Renal cortex interstitium (tissue), 11 donors: ENCODE measurements at regions not wholly inside any gene's neighbourhood (a gene's known extent, or its start where the extent isn't known, plus 50 kb on each side); places are given as distances from the start of the nearest gene placed in this dataset.

Experiments used
- DNase-seq, 11 donors: peaks; one replicate each; pipeline ENCODE4 v3.0.0-alpha.2; 2013; ENCODE audit warnings: low read depth in 9 of 11, low spot score in 4 of 11; ENCODE audit errors: extremely low read depth in 1 of 11

DNA sequence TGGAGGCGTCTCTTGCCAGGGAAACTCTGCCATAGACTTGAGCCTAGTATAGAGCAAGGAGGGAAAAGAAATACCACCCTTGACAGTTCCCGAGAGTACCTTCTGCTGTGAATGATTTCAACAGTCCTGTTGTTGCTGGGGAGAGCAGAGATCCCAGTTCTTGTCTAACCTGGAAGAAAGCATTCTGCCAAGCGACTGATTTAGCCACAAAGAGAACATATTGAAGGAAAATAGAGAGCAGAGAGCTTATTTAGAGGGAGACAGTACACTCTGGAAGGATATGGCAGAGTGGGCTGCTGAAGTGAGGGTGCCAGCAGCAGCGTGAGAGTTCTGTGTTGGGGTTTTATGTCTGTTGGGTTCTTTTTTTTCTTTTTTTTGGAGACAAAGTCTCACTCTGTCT is 966.9 kb upstream of the TMEM132C start:
- DNase-seq, result no peak

- no peak for DNase-seq
These were observed 966.2 kb upstream of the TMEM132C start for GRCh38 chr12:127300753-127301152.

DNA sequence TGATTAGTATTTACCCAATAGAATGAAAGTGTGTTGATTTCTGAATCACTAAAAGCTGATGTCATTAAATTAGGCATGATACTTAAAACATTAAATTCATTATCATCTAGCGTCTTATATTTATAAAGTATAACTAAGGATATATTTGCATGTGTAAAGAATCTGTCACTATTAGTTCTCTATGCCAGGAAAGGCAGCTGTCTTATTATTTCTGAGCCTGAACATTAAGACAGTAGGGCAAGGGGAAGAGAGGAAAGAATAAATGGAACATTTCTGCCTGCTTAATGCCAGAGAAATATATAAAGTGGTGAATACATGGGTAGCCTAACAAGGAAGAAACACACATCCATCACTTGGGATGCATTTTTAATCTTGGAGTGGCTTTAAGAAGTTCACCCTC is 965.1 kb upstream of the TMEM132C start:
- no peak for DNase-seq

- no peak for DNase-seq
These were observed 961.9 kb upstream of the TMEM132C start for GRCh38 chr12:127304751-127305725.

DNA sequence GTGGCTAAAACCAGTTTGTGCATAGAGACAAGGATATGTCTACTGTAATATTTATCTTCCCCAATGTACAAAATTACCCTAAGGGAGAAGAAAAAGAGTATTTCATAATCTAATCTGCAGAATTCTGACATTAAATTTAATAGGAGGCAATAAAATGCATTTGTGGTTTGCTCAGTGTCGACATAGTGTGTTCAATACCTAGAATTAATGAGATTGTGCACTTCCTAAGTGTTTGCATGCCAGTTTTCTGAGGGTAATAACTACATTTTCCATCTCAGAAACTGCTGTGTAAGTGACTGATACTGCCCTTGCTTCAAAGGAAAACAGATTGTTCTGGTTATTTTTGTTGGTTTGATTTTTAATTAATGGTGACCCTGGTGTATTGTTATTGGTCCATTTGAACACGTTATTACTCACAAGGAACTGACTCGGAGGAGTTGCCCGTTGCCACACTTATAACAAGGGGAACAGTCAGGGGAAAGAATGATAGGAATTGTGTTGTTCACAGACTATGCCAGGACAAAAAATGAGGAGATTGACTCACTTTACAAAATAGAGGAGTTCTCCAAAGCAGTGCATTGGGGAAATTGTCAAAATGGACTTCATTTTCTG is 960.3 kb upstream of the TMEM132C start:
- no peak for DNase-seq

DNA sequence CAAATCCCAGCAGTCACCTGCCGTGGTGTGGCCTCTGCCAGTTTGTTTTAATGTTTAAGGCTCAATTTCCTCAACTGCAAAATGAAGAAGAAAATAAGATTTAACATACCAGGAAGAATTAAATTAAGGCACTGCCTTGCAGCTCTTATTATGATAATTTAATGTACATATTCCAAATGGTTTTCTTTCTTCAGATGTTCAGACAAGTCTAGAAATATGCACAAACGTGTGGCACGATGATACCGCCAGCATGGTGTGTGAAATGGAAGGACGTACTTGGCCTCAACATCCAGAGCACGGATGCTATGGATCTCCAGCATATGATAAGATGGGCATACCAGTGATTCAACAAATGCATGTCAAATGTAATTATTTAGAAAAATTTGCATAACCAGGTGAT is 959.4 kb upstream of the TMEM132C start:
- no peak for DNase-seq

DNA sequence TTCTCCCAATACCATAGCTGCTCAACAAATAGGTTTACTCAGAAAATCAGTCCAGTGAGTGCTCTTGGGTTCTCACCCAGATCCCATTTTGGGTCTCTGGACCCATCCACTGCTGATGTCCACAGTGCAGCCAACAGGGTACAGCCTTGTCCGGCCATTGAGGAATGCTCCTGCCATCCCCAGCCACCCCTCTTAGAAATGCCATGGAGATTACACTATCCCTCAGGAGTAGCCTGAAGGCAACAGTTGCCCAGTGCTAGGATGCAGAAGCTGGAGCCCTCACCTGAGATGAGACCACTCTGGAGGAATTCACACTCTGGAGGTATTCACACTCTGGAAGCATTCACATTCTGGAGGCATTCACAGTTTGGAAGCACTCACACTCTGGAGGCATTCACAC is 958.8 kb upstream of the TMEM132C start:
- no peak for DNase-seq

DNA sequence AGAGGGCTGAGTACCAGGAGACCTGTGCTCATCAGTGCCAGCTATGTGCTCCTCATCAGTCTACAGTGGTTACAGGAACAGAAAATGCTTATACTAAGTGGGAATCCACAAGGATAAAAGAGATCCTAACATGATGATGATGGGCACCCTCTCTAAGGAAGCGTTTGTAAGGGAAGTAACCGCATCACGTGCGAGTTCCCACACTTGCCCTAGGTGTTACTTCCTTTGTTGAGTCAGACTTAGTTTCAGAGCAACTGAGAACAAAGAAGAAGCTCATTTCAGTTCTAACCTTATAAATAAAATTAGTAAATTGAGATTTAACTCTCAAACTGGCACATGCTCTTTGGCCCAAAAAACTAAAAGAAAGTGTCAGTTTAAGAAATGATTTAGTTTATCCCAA is 956.4 kb upstream of the TMEM132C start:
- no peak for DNase-seq

- no peak for DNase-seq
These were observed 955.1 kb upstream of the TMEM132C start for GRCh38 chr12:127311720-127312364.

DNA sequence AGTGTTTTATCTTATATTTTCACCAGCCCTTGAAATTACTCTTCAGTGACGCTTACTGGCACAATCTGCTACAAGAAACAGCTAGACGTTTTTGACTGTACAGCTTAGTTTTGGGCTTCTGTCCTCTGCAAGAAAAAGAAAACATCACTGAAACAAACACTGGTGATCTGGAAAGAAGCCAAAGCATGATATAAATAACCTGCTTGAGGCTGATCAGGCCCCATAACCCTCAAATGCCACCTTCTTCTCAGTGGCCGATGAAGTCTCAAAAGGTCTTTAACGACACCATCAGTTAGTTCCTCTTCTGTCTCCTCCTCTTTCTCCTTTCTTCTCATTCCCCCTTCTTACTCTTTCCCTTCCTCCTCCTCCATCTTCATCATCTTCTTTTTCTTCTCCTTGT is 942.3 kb upstream of the TMEM132C start:
- no peak for DNase-seq

GRCh38 chr12:127327986-127328385 is 939.0 kb upstream of the TMEM132C start:
- DNase-seq, result no peak

DNA sequence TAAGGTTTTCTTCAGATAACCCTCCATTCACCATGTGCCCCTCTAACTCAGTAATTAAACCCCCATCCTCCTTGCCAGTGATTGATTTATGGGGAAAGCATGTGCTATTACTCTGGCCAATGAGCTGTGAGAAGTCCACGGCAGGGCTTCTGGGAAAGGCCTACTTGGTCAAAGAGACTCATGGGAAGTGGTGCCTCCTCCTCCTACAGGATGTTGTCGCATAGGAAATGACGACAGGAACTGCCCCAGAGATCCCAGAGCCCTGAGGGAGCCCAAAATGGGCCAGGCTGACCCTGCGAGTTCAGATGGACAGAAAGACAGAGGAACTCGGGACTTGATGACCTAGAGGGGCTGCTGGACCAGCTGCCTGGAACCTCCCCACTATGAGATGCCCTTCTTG is 938.1 kb upstream of the TMEM132C start:
- DNase-seq, result no peak

DNA sequence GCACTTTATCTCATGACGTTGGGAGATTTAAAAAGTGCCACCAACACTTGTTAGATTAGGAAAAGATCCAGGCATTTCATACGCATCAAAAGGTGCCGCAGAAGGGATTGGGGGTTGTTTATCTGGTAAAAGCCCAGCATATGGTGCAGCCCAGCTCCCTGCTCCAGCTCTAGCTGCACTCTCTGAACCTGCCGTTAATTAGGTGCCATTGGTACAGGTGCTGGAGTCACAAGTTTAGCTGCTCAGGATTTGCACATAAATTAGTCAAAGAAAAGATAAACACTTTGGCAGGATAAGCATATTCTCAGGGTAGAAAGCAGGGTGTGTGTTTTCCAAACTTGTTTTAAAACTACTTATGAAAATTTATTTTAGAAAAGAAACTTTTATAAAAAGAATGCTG is 932.6 kb upstream of the TMEM132C start:
- no peak for DNase-seq

- no peak for DNase-seq
These were observed 931.9 kb upstream of the TMEM132C start for GRCh38 chr12:127334912-127335644.

- DNase-seq, result no peak
These were observed 930.6 kb upstream of the TMEM132C start for GRCh38 chr12:127336416-127336815.

- no peak for DNase-seq
These were observed 927.9 kb upstream of the TMEM132C start for GRCh38 chr12:127339065-127339464.

GRCh38 chr12:127340381-127340780 is 926.6 kb upstream of the TMEM132C start:
- DNase-seq, result no peak

DNA sequence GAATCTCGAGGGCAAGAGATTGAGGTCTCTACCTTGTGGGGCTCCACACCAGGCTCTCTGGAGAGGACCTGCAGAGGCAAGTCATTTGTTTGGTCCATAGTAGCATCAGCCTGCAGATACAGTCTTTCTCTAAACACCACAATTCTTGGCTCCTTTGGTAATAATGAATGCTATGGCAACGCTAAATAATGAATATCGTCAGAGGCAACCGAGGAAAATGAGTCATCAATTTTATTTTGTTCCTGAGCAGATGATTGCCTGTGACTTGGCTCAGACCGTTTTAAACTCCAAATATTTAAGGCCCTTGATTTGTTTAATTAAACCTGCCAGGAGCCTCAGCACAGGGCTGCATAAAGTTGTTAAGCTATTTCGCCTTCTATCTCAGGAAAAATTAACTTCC is 924.1 kb upstream of the TMEM132C start:
- no peak for DNase-seq

- no peak for DNase-seq
These were observed 923.0 kb upstream of the TMEM132C start for GRCh38 chr12:127343940-127344339.
